IMR-90 (cell line): ENCODE measurements at regions not wholly inside any gene's neighbourhood (a gene's known extent, or its start where the extent isn't known, plus 50 kb on each side); places are given as distances from the start of the nearest gene placed in this dataset.

Experiments
- CHD1 ChIP-seq: IDR thresholded peaks from 2 replicates; pipeline ENCODE4 v1.6.1; 2012; ENCODE audit warnings: low read depth, low read length, improper control_type of control experiment
- MXI1 ChIP-seq: IDR thresholded peaks from 2 replicates; pipeline ENCODE4 v1.6.1; 2012; ENCODE audit warnings: low read depth, mild to moderate bottlenecking, low read length, moderate library complexity, borderline replicate concordance
- POLR2A ChIP-seq: IDR thresholded peaks from 2 replicates; pipeline ENCODE4 v1.6.1; 2012; ENCODE audit warnings: mild to moderate bottlenecking, low read depth, low read length
- TF ChIP-seq, protein P1 (sequence below): conservative IDR thresholded peaks from 2 replicates; pipeline ENCODE4 v1.5.1; 2012; ENCODE audit warnings: mild to moderate bottlenecking, low read depth, low read length, improper control_type of control experiment

DNA sequence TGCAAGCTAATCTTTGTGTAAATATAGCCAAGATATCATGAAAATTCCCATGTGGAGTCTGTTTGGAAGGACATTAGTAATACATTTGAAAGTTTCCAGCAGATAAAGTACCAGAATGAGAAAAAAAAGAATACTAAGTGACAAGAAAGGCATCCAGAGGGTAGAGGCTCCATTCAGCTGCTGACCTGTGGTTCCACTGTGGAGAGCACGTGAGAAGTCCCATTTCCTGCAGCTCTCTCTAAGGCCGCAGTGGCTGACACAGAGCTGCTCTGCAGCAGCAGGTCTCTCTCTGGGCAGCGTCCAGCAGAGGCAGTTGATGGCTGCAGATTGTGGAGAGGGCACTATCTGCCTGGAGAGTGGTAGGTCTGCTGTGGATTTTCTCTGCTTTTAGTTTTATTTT, 100.1 kb upstream of the TMEM72 start:
- TF ChIP-seq POLR2A (no peak), CHD1 (no peak), MXI1 (no peak)
- TF ChIP-seq, protein P1, sequence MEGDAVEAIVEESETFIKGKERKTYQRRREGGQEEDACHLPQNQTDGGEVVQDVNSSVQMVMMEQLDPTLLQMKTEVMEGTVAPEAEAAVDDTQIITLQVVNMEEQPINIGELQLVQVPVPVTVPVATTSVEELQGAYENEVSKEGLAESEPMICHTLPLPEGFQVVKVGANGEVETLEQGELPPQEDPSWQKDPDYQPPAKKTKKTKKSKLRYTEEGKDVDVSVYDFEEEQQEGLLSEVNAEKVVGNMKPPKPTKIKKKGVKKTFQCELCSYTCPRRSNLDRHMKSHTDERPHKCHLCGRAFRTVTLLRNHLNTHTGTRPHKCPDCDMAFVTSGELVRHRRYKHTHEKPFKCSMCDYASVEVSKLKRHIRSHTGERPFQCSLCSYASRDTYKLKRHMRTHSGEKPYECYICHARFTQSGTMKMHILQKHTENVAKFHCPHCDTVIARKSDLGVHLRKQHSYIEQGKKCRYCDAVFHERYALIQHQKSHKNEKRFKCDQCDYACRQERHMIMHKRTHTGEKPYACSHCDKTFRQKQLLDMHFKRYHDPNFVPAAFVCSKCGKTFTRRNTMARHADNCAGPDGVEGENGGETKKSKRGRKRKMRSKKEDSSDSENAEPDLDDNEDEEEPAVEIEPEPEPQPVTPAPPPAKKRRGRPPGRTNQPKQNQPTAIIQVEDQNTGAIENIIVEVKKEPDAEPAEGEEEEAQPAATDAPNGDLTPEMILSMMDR: no peak
